ENCODE measurements at regions not wholly inside any gene's neighbourhood (a gene's known extent, or its start where the extent isn't known, plus 50 kb on each side); places are given as distances from the start of the nearest gene placed in this dataset.

DNA sequence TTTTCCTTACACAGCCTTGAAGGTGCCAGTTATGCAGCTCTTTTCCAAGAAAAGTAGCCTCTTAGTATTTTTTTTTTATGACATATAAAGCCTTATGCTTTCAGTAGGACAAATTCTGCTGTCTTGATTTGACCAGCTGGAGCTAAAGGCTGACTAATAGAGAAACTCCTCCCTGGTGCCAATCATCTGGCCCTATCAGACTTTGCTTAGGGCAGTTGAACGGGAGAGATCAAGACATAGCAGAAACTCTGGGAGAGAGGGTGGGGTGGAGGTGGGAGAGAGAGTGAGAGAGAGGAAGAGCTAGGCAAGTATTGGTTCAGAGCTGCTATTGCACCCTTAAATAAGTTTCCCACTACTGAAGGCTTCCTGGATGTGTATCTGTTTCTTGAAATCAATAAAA, 100.2 kb downstream of the SEC61B start:
- Histone ChIP-seq H3K9me1 (ENCODE audit: control insufficient read depth, insufficient read depth, low read length) (no peaks in the 10 kb centered on the region), H3K79me2 (ENCODE audit: control insufficient read depth, insufficient read depth, low read length) (no peaks in the 10 kb centered on the region), H3K4me2 (ENCODE audit: insufficient read depth, low read length) (no peak overlapping the region), H4K20me1 (replicated peaks; ENCODE audit: control insufficient read depth, insufficient read depth, low read length) (no peaks in the 10 kb centered on the region; the same call in 1 of the 2 replicates), H3K9ac (ENCODE audit: insufficient read depth in 1 of 2, low read depth in 2 of 2, low read length in 2 of 2) (no peak overlapping the region), H3K4me1 (replicated peaks in 1 of 2; ENCODE audit: control insufficient read depth in 2 of 2, insufficient read depth in 2 of 2, low read length in 2 of 2) (no peaks in the 10 kb centered on the region), H3K9me3 (replicated peaks; ENCODE audit: control insufficient read depth, insufficient read depth, low read depth, low read length) (no peaks in the 10 kb centered on the region), H3K27ac (ENCODE audit: extremely low read depth, low read depth, low read length) (no peak overlapping the region), H3K27me3 (ENCODE audit: control insufficient read depth in 2 of 2, insufficient read depth in 2 of 2, low read length in 2 of 2) (peaks cover 9 to 15% of the 10 kb centered on the region in 2 experiments; a peak in 2 of 5 replicates), H3K4me3 (no peak overlapping the region), H2AFZ (ENCODE audit: low read depth, low read length) (no peak overlapping the region), H3K36me3 (ENCODE audit: control insufficient read depth, insufficient read depth, low read length) (no peaks in the 10 kb centered on the region)
- WGBS (ENCODE audit: insufficient coverage, low coverage, missing lambda C conversion rate) = 0% methylated on average over 1 of the region's 1 CpG
- POLR2A ChIA-PET = no interaction called here
- DNase-seq (ENCODE audit: extremely low read depth in 1 of 4, low spot score in 3 of 4) = no peak
- intact Hi-C loops (cut with micrococcal nuclease) (no loop called here), in situ Hi-C loops (cut with MboI) (no loop called here)
- ATAC-seq = no peak
- no TSS peak for BruUV-seq (replicated peaks)
- no peak for TF ChIP-seq ELF1 (tag; IDR thresholded peaks at IDR 0.05)
- TF ChIP-seq TBP (optimal IDR thresholded peaks at IDR 0.05; ENCODE audit: low read depth, low read length) = no peak
- TF ChIP-seq ARHGAP35 (IDR thresholded peaks at IDR 0.05; ENCODE audit: partially characterized antibody) = no peak
- TF ChIP-seq, protein P1, sequence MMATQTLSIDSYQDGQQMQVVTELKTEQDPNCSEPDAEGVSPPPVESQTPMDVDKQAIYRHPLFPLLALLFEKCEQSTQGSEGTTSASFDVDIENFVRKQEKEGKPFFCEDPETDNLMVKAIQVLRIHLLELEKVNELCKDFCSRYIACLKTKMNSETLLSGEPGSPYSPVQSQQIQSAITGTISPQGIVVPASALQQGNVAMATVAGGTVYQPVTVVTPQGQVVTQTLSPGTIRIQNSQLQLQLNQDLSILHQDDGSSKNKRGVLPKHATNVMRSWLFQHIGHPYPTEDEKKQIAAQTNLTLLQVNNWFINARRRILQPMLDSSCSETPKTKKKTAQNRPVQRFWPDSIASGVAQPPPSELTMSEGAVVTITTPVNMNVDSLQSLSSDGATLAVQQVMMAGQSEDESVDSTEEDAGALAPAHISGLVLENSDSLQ (IDR thresholded peaks at IDR 0.05) = 0 out of 2 replicates have a peak, but pooled peaks have one; percentile 41
- TF ChIP-seq HDAC2 (IDR thresholded peaks at IDR 0.05) = no peak
- TF ChIP-seq, protein P2, sequence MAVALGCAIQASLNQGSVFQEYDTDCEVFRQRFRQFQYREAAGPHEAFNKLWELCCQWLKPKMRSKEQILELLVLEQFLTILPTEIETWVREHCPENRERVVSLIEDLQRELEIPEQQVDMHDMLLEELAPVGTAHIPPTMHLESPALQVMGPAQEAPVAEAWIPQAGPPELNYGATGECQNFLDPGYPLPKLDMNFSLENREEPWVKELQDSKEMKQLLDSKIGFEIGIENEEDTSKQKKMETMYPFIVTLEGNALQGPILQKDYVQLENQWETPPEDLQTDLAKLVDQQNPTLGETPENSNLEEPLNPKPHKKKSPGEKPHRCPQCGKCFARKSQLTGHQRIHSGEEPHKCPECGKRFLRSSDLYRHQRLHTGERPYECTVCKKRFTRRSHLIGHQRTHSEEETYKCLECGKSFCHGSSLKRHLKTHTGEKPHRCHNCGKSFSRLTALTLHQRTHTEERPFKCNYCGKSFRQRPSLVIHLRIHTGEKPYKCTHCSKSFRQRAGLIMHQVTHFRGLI (CRISPR knock-in tag; IDR thresholded peaks at IDR 0.05) = no peak
- no peak for TF ChIP-seq BRD4 (IDR thresholded peaks at IDR 0.05)
- TF ChIP-seq, protein P3, sequence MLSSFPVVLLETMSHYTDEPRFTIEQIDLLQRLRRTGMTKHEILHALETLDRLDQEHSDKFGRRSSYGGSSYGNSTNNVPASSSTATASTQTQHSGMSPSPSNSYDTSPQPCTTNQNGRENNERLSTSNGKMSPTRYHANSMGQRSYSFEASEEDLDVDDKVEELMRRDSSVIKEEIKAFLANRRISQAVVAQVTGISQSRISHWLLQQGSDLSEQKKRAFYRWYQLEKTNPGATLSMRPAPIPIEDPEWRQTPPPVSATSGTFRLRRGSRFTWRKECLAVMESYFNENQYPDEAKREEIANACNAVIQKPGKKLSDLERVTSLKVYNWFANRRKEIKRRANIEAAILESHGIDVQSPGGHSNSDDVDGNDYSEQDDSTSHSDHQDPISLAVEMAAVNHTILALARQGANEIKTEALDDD (IDR thresholded peaks at IDR 0.05) = no peak
- FAIRE-seq = no peak
- CTCF ChIA-PET (ENCODE audit: low intra/inter-chr PET ratio) = no interaction called here
